ENCODE measurements at regions not wholly inside any gene's neighbourhood (a gene's known extent, or its start where the extent isn't known, plus 50 kb on each side); places are given as distances from the start of the nearest gene placed in this dataset.

- no peak for TF ChIP-seq CTCF (conservative IDR thresholded peaks at IDR 0.05; ENCODE audit: low read depth, low read length)
- no peak overlapping the region for H3K4me3 ChIP-seq (ENCODE audit: low read depth, low read length)
- no peak for DNase-seq (ENCODE audit: low read depth)
Observed at GRCh38 chr3:177640319-177640965, 443.2 kb upstream of the TBL1XR1 start.

- TF ChIP-seq CTCF (conservative IDR thresholded peaks at IDR 0.05; ENCODE audit: low read depth, low read length), result no peak
- no peak for DNase-seq (ENCODE audit: low read depth)
- no peak overlapping the region for H3K4me3 ChIP-seq (ENCODE audit: low read depth, low read length)
Observed at GRCh38 chr3:177641206-177641605, 443.9 kb upstream of the TBL1XR1 start.

DNA sequence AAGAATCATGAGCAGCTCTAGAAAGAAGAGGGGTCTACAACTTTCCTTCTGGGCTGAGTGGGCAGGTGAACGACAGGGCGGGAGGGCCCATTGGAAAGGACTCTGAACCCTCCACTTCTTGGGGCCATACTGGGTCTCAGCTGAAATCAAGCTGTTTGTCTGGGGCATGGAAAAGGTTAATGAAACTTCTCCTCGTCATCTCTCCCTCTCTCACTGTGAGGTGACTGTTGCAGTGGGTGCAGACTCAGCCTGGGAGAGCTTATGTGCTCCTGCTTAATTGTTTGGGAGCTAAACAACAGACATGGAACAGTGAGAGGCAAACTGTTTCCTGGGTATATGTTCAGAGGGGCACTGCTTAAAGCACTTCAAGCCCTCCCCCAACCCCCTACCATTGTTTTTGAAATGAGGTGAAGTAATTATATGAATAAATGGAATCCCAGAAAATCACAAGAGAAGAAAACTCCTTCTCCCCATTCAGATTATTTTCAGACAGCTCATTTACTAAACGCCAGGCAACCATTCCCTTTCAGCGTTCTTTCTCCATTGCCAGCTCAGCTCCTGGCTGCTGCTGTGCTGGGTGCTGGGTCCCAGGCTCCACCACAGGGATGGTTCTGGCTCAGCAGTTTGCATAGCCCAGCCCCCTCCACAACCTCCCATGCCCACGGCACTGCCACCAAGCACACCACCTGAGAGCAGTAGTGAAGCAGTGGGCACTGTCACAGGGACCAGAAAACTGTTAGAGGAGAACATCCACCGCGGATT is 444.9 kb upstream of the TBL1XR1 start:
- no peak for DNase-seq (ENCODE audit: low read depth)
- no peak overlapping the region for H3K4me3 ChIP-seq (ENCODE audit: low read depth, low read length)
- no peak for TF ChIP-seq CTCF (conservative IDR thresholded peaks at IDR 0.05; ENCODE audit: low read depth, low read length)

GRCh38 chr3:177642804-177643125 is 445.5 kb upstream of the TBL1XR1 start:
- no peak overlapping the region for H3K4me3 ChIP-seq (ENCODE audit: low read depth, low read length)
- TF ChIP-seq CTCF (conservative IDR thresholded peaks at IDR 0.05; ENCODE audit: low read depth, low read length), result no peak
- no peak for DNase-seq (ENCODE audit: low read depth)

DNA sequence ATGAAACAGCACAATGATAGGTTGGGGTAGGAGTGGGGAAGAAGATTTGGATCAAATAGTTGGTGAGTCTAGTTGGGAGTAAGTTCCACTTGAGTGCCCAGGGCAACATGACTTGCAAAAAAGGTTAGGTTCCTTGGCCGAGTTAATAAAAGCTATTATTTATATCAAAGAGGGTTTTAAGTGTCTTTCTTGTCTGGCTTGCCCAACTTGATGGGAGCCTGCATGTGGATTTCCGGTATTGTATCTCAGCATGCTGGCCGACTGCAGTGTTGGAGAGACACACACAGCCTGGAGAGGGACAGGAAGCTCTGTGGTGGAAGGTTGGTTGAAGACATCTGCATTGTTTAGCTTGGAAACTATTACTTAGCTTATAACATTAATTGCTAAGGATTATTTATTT is 449.5 kb upstream of the TBL1XR1 start:
- H3K4me3 ChIP-seq (ENCODE audit: low read depth, low read length), result no peak overlapping the region
- DNase-seq (ENCODE audit: low read depth), result peak; percentile 30
- TF ChIP-seq CTCF (conservative IDR thresholded peaks at IDR 0.05; ENCODE audit: low read depth, low read length), result no peak

DNA sequence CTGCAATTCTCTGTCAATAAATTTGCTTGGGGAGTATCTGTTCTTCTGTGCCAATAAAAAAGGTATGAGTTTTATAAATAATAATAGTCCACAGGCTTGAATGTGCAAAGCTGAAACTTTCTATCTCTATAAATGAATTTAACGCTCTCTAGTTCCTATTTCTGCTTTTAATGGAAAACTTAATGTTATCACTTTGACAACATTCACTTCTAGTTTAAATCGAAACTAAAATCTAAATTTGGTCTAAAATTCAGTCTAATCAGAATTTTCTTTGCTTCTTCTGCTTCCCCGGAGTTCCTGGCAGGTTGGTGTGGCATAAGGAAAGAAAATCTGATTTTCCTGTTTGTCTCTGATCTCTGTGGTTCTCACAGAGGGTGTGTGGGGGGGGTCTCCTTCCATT is 450.1 kb upstream of the TBL1XR1 start:
- TF ChIP-seq CTCF (conservative IDR thresholded peaks at IDR 0.05; ENCODE audit: low read depth, low read length), result no peak
- H3K4me3 ChIP-seq (ENCODE audit: low read depth, low read length), result no peak overlapping the region
- DNase-seq (ENCODE audit: low read depth), result no peak

DNA sequence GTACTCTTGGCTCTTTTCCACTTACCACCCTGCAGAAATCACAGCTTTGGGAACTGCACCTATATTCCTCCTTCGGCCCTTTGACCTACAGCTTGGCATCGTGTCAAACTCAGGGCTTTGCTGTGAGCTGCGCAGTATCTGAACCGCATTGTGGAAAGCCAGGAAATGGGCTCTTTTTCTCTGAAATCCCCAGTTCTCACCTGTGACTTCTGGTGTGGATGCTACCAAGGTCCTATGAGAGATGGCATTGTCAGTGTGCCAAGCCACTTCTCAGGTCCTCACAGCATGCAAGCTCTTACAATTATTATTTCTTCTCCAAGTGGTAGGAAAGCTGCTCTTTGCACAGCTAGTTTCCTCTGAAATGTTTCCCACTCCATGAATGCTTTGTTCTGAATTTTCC is 450.6 kb upstream of the TBL1XR1 start:
- TF ChIP-seq CTCF (conservative IDR thresholded peaks at IDR 0.05; ENCODE audit: low read depth, low read length), result no peak
- H3K4me3 ChIP-seq (ENCODE audit: low read depth, low read length), result no peak overlapping the region
- DNase-seq (ENCODE audit: low read depth), result no peak

Measured in choroid plexus epithelial cell (primary cell).